ENCODE measurements at regions not wholly inside any gene's neighbourhood (a gene's known extent, or its start where the extent isn't known, plus 50 kb on each side); places are given as distances from the start of the nearest gene placed in this dataset.

DNA sequence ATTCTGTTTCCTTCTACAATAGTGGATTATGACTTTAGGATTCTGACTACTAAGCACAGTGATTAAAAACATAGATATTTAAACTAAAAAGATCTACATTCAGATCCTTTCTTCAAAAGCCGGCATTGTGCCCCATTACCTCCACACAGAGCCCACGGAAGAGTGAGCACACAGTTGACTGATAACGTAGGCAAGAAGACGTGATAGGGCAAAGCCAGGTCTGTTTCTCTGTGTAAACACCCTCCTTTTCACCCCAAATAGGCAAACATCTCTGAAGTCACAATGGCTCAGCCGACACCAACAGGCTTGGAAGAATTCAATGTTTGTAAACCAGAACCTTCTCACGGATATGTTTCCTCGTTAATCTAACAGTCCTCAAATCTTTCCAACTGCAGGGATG, 302.9 kb downstream of the CMPK2 start:
- no peak overlapping the region for H3K4me3 ChIP-seq (ENCODE audit: control insufficient read depth, low read depth, low read length)
- TF ChIP-seq, protein P1, sequence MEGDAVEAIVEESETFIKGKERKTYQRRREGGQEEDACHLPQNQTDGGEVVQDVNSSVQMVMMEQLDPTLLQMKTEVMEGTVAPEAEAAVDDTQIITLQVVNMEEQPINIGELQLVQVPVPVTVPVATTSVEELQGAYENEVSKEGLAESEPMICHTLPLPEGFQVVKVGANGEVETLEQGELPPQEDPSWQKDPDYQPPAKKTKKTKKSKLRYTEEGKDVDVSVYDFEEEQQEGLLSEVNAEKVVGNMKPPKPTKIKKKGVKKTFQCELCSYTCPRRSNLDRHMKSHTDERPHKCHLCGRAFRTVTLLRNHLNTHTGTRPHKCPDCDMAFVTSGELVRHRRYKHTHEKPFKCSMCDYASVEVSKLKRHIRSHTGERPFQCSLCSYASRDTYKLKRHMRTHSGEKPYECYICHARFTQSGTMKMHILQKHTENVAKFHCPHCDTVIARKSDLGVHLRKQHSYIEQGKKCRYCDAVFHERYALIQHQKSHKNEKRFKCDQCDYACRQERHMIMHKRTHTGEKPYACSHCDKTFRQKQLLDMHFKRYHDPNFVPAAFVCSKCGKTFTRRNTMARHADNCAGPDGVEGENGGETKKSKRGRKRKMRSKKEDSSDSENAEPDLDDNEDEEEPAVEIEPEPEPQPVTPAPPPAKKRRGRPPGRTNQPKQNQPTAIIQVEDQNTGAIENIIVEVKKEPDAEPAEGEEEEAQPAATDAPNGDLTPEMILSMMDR (conservative IDR thresholded peaks at IDR 0.05; ENCODE audit: control insufficient read depth, insufficient read depth, low read depth, low read length) = no peak
- DNase-seq (ENCODE audit: low read depth) = no peak

DNA sequence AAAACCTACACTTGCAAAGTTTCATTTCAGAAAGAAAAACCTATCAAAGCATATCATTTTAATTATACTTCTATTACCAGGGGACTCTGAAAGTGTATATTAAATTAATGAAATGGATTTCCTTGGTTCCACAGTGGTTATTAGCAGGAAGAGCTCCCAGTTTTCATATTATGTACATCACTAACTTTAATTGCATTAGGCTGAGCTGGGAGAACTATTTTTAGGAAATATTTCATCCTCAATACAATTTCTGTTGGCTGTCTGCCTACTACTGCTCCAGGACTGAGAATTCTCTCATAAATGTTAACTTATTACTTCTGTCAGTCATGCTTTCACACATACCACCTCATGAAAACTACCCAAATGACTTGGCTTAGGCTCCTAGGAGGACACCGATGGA, 301.4 kb downstream of the CMPK2 start:
- no peak for DNase-seq (ENCODE audit: low read depth)
- no peak overlapping the region for H3K4me3 ChIP-seq (ENCODE audit: control insufficient read depth, low read depth, low read length)
- TF ChIP-seq, protein P1 (conservative IDR thresholded peaks at IDR 0.05; ENCODE audit: control insufficient read depth, insufficient read depth, low read depth, low read length) = no peak

DNA sequence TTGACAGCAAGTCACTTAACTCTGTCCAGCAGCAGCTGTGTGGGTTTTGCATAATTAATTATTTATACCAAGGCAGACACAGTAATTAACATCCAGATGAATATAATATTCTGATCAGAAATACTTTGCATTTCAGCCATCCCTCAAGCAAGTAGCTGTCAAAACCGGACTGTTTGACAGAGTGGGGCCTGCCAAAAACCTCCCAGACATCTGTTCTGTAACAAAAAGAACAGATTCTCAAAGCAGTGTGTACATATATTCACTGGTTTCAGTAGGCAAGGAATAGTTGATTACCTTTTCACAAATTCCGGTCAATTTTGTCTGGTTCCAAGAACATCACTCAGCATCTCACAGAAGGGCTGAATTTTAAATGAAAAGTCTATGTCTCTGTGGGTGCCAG, 291.6 kb downstream of the CMPK2 start:
- TF ChIP-seq, protein P1 (conservative IDR thresholded peaks at IDR 0.05; ENCODE audit: control insufficient read depth, insufficient read depth, low read depth, low read length) = no peak
- no peak overlapping the region for H3K4me3 ChIP-seq (ENCODE audit: control insufficient read depth, low read depth, low read length)
- DNase-seq (ENCODE audit: low read depth) = no peak

DNA sequence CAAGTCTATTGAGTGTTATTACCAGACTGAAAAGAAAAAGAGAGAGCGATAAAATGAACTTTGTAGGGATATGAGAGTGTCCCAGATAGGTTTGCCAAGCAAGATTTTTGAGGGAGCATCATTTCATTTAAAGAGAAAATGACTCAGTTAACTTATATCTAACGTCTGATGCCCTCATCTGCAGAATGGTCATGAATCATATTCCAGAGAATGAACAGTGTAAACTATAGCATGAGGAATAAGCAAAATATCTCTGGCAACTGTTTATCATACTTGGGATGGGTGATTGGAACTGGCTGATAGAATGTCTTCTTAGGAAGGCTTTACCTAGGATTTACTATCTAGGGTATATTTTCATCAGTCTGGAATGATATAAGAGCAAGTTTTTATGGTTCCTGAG, 289.4 kb downstream of the CMPK2 start:
- DNase-seq (ENCODE audit: low read depth) = no peak
- TF ChIP-seq, protein P1 (conservative IDR thresholded peaks at IDR 0.05; ENCODE audit: control insufficient read depth, insufficient read depth, low read depth, low read length) = no peak
- H3K4me3 ChIP-seq (ENCODE audit: control insufficient read depth, low read depth, low read length) = no peak overlapping the region

DNA sequence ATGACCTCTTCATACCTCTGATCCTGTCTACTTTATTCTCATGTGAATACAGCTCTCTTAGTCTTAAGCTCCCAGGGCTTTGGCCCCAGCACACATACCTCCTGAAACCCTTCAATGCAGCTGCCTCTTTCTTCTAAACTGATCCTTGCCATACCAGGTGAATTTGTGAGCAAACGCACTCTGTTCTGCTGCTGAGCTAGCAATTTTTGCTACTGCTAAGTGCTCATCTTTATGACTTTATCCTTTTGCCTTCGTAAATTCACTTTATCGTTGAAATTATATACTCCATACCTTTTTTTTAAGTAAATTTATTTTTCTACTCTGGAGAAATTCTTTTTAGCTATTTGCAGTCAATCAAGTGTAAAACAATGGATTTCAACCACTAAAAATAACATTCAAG, 287.7 kb downstream of the CMPK2 start:
- TF ChIP-seq, protein P1 (conservative IDR thresholded peaks at IDR 0.05; ENCODE audit: control insufficient read depth, insufficient read depth, low read depth, low read length) = no peak
- no peak for DNase-seq (ENCODE audit: low read depth)
- H3K4me3 ChIP-seq (ENCODE audit: control insufficient read depth, low read depth, low read length) = no peak overlapping the region

DNA sequence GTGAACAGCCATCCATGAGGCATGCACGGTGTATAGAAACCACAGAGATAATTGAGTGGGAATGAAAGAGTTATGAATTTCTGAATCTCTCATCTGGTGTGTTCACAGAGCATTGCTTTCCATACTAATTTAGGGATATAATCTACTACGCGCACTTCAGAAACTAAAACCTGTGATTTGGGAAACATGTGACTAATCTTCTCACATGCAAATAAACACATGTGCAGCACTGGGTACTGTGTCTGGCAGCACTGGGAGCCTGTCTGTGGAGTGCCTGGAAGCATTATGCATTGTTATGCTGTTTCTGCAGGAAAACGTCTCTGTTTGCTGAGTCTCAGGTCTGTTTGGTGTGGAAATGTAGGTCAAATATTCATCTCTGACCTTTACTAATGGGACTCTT, 287.3 kb downstream of the CMPK2 start:
- H3K4me3 ChIP-seq (ENCODE audit: control insufficient read depth, low read depth, low read length) = no peak overlapping the region
- DNase-seq (ENCODE audit: low read depth) = no peak
- TF ChIP-seq, protein P1 (conservative IDR thresholded peaks at IDR 0.05; ENCODE audit: control insufficient read depth, insufficient read depth, low read depth, low read length) = no peak

DNA sequence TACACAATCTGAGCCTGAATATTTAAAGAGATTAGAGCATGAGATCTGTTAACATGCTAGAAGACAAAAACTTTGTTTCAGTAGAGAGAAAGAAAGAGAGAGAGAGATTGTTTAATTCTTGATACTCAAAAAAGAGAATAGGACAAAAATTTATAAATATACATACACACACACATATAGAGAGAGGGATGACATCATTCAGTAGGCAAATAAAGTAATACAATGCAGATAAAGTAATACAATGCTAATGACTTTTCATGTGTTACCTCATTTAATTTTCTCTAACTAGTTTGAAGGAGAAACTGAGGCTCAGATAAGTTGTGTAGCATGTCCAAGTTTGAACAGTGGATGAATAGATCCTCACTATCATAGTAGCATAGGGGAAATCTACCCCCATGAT, 286.4 kb downstream of the CMPK2 start:
- no peak overlapping the region for H3K4me3 ChIP-seq (ENCODE audit: control insufficient read depth, low read depth, low read length)
- DNase-seq (ENCODE audit: low read depth) = no peak
- TF ChIP-seq, protein P1 (conservative IDR thresholded peaks at IDR 0.05; ENCODE audit: control insufficient read depth, insufficient read depth, low read depth, low read length) = no peak
